GM10266 (cell line): ENCODE measurements at regions not wholly inside any gene's neighbourhood (a gene's known extent, or its start where the extent isn't known, plus 50 kb on each side); places are given as distances from the start of the nearest gene placed in this dataset.

Source experiments
- DNase-seq: peaks from one replicate; pipeline ENCODE4 v3.0.0; 2012; ENCODE audit errors: extremely low spot score
- CTCF ChIP-seq: IDR thresholded peaks from 2 replicates; pipeline ENCODE4 v1.5.1; 2012; ENCODE audit warnings: mild to moderate bottlenecking, low read depth; ENCODE audit not compliant: control insufficient read depth, insufficient read depth; ENCODE audit errors: missing control alignments

- no peak for TF ChIP-seq CTCF
- no peak for DNase-seq
Observed at GRCh38 chr4:56104188-56104587, 155.4 kb downstream of the CEP135 start.

DNA sequence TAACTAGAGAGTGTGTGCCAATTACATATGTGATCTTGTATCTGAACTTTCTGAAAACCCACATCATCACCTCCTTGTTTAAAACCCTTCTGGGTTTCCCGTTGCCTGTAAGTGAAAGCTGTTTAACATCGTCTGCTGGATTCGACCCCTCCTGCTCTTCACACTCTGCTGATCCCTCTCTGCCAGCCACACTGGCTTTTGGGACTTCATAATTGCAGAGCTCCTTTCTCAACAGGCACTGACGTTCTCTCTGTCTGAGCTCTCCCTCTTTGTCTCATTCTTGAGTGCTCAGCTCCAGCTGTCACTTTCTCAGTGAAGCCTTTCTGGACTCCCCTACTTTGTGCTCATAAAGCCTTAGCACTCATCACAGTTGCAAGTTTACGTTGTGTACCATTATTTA, 153.9 kb downstream of the CEP135 start:
- DNase-seq: no peak
- no peak for TF ChIP-seq CTCF

DNA sequence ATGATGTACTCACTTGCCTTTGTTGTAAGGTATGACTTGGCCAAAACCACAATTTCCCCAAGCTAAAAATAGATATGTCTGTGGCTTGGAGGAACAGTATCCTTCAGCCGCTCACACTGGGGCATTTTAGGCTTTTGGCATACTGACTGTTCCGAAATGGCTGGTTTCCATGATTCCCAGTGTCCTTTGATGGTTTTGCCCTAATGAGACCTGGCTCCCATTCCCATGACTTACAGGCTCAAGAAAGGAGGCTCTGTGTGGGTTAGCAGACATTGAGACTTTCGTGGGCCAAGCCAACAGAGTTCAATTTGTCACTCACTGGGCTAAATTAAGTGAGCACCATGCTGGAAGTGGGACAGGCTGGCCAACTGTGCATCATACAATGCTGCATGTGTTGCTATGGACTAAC, 150.6 kb downstream of the CEP135 start:
- DNase-seq: no peak
- TF ChIP-seq CTCF: no peak

DNA sequence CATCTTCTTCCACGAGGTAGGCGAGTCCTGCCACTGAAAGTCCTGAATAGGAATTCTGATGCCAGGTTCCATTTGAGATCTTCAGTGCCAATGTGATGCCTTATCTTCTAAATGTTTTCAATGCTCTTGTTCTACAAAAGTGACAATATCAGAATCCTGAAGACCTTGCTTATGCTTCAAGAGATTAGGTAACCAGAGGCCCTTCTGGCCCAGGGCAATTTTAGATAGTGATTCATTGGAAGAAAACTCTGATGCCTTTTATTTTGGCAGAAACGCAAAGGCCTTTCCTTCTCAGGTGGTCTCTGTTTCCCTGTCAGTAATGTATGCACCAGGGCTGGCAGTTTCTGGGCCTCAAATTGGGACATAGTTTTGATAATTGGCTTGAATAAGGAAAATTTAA, 144.8 kb downstream of the CEP135 start:
- DNase-seq: no peak
- TF ChIP-seq CTCF: no peak

GRCh38 chr4:56092540-56092939, 143.8 kb downstream of the CEP135 start:
- no peak for TF ChIP-seq CTCF
- no peak for DNase-seq

GRCh38 chr4:56086561-56086960, 137.8 kb downstream of the CEP135 start:
- no peak for DNase-seq
- TF ChIP-seq CTCF: no peak

GRCh38 chr4:56086073-56086541, 137.4 kb downstream of the CEP135 start:
- DNase-seq: no peak
- no peak for TF ChIP-seq CTCF
